HG03280 (cell line): ENCODE measurements at regions not wholly inside any gene's neighbourhood (a gene's known extent, or its start where the extent isn't known, plus 50 kb on each side); places are given as distances from the start of the nearest gene placed in this dataset.
A peak's percentile ranks its signal among the peaks of the same experiment; 100 is the strongest.

ENCODE experiments used
- ATAC-seq: cut with Tn5 transposase; IDR thresholded peaks from one replicate; pipeline ENCODE4 v1.9.1; 2021; ENCODE audit warnings: mild to moderate bottlenecking, moderate library complexity; ENCODE audit not compliant: unreplicated experiment

DNA sequence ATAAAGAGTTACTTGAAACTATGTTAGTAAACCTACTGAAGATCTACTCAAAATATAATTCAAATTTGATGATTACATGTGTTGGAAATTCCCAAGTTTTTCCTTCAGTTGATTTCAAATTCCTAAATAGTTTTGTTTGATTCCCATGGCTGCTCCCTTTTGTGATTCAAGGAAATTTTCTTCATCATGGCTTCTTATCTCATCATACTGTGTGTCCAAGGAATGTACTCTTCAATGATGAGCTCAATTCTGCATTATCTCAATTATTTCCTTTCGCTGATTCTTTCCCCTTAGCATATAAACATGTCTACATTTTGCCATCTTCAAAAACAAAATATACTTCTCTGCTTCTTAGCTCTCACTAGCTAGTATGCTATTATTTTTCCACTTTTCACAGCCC is 460.4 kb upstream of the NAALADL2 start:
- ATAC-seq = no peak

GRCh38 chr3:174403831-174404230 is 455.3 kb upstream of the NAALADL2 start:
- no peak for ATAC-seq

DNA sequence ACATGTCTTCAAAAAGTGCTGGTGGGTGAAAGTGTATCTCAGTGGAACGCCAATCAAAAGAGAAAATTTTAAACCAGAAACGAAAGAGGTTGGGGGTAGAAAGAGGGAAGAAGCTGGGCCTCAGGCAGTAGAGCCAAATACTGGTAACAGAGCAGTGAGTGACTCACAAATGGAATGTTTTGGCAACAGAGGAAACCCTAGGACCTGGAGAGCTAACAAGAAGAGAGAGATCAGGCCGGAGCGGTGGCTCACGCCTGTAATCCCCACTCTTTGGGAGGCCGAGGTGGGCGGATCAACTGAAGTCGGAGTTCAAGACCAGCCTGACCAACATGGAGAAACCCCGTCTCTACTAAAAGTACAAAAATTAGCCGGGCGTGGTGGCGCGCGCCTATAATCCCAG is 450.8 kb upstream of the NAALADL2 start:
- ATAC-seq = no peak

GRCh38 chr3:174409086-174409743 is 449.9 kb upstream of the NAALADL2 start:
- ATAC-seq = no peak

- no peak for ATAC-seq
These were observed 445.8 kb upstream of the NAALADL2 start for GRCh38 chr3:174413062-174413912.

- no peak for ATAC-seq
These were observed 444.2 kb upstream of the NAALADL2 start for GRCh38 chr3:174414902-174415301.

- ATAC-seq = no peak
These were observed 441.6 kb upstream of the NAALADL2 start for GRCh38 chr3:174417573-174417972.

- no peak for ATAC-seq
These were observed 439.9 kb upstream of the NAALADL2 start for GRCh38 chr3:174419216-174419615.

GRCh38 chr3:174423936-174424335 is 435.2 kb upstream of the NAALADL2 start:
- ATAC-seq = no peak

DNA sequence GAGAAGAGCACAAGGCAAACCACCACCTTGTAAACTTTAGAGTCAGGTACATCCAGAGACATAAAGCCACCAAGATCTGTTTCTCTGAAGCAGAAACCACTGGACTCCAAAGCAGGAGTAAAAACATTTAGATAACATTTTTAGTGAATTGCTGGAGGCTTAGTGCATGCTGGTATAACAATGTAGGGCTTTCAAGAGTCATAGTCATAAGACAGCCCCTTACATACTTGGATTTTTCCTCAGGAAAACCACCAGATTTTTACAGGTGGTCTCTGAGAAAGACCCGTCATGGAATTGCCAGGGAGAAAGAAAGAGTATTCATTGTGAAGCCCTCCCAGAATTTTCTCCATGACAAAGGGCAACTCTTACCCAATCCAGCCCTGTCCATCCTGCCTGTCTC is 434.5 kb upstream of the NAALADL2 start:
- ATAC-seq = no peak

GRCh38 chr3:174425422-174425821 is 433.7 kb upstream of the NAALADL2 start:
- ATAC-seq = no peak

DNA sequence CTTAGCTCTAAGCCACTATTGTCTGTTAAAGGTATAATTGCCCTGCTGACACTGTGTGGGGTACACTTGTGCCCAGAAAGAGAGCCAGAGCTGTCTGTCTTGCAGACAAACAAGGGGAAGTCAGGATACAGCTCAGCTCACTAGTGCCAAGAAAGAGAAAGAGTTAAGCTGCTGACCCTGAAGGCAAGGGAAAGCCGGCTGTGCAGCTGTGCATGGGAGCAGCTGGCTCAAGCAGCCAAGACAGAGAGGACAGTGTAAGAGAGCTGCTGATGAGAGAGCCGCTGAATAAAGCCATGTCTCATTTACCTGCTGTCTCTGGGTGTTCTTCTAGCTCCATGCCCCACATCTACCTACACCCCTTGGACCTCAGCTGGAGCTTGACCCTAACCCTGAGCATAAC is 428.1 kb upstream of the NAALADL2 start:
- no peak for ATAC-seq

GRCh38 chr3:174431717-174432116 is 427.4 kb upstream of the NAALADL2 start:
- no peak for ATAC-seq

- ATAC-seq = no peak
These were observed 422.8 kb upstream of the NAALADL2 start for GRCh38 chr3:174436367-174436766.

- no peak for ATAC-seq
These were observed 420.5 kb upstream of the NAALADL2 start for GRCh38 chr3:174438501-174439145.

DNA sequence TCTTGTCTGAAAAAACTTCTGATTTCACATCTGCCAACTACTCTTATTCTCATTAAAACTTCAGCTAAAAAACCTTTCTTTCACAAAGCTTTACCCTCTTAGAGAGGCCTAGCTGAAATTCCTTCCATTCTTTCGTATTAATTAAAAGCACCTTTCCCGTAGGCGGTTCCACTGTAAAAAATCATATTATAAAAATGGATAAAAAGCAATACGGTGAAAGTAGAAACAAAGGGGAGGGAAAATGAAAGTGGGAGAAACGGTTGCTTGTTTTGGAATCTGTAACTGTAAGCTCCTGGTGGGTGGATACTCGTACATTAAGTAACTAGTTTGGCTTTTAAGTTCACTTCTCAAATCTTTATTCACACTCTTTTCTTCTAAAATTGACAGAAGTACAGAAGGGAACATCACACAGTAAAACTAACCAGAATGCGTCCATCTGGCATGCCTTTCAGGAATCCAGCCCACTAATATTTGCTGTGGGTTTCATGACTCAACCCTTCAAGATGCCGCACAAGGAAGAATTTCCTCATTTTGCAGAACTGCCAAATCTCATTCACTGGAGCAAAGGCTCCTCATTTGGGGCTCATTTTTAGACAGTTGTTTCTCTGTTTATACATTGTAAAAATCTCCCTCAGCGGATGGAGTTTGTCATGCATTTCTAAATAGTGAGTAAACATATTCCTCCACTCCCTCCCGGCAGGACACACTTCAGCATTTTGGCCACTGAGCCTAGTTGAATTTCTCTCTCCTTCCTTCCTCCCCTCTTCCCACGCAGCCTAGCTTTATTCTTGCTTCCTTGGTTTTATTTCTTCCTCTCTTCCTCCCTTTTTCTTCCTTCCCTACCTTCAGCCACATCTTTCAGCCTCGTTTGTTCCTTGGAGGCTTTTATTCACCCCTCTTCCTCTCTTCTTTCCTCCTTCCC is 419.5 kb upstream of the NAALADL2 start:
- ATAC-seq = no peak

- no peak for ATAC-seq
These were observed 418.9 kb upstream of the NAALADL2 start for GRCh38 chr3:174440253-174440701.

GRCh38 chr3:174440741-174441587 is 418.2 kb upstream of the NAALADL2 start:
- peak; percentile 74 for ATAC-seq

GRCh38 chr3:174441588-174442301 is 417.4 kb upstream of the NAALADL2 start:
- peak; percentile 27 for ATAC-seq
